Upper lobe of right lung (tissue), 1 donor: ENCODE measurements at regions not wholly inside any gene's neighbourhood (a gene's known extent, or its start where the extent isn't known, plus 50 kb on each side); places are given as distances from the start of the nearest gene placed in this dataset.

Experiments used
- ATAC-seq: fragments of 200-7000 bp; cut with Tn5 transposase; one replicate; pipeline ENCODE4 v1.9.1; 2020; ENCODE audit warnings: mild to moderate bottlenecking, moderate library complexity
- DNase-seq: peaks from one replicate; pipeline ENCODE4 v3.0.0-alpha.2; 2020
- H3K27ac ChIP-seq: fragments of 200-600 bp; one replicate; pipeline ENCODE4 v1.8.0; 2022
- H3K27me3 ChIP-seq: fragments of 200-600 bp; one replicate; pipeline ENCODE4 v1.8.0; 2022; ENCODE audit warnings: mild to moderate bottlenecking
- H3K36me3 ChIP-seq: fragments of 200-600 bp; one replicate; pipeline ENCODE4 v1.8.0; 2022
- H3K4me1 ChIP-seq: fragments of 200-600 bp; one replicate; pipeline ENCODE4 v1.8.0; 2022
- H3K4me3 ChIP-seq: fragments of 200-600 bp; one replicate; pipeline ENCODE4 v1.8.0; 2022; ENCODE audit warnings: mild to moderate bottlenecking
- H3K9me3 ChIP-seq: fragments of 200-600 bp; one replicate; pipeline ENCODE4 v1.8.0; 2022
- intact Hi-C: fragments of 100-400 bp; cut with DNase I; formaldehyde crosslinking; loops from one replicate; pipeline ENCODE4 v1.11.0; 2022
- TF ChIP-seq, protein P1 (sequence below): fragments of 200-600 bp; IDR thresholded peaks from one replicate; pipeline ENCODE4 v1.8.0; 2022; ENCODE audit warnings: antibody characterized with exemption
- donor health status: DM: no; HTN: yes; CAD: no; lungs with severe emphysema.

DNA sequence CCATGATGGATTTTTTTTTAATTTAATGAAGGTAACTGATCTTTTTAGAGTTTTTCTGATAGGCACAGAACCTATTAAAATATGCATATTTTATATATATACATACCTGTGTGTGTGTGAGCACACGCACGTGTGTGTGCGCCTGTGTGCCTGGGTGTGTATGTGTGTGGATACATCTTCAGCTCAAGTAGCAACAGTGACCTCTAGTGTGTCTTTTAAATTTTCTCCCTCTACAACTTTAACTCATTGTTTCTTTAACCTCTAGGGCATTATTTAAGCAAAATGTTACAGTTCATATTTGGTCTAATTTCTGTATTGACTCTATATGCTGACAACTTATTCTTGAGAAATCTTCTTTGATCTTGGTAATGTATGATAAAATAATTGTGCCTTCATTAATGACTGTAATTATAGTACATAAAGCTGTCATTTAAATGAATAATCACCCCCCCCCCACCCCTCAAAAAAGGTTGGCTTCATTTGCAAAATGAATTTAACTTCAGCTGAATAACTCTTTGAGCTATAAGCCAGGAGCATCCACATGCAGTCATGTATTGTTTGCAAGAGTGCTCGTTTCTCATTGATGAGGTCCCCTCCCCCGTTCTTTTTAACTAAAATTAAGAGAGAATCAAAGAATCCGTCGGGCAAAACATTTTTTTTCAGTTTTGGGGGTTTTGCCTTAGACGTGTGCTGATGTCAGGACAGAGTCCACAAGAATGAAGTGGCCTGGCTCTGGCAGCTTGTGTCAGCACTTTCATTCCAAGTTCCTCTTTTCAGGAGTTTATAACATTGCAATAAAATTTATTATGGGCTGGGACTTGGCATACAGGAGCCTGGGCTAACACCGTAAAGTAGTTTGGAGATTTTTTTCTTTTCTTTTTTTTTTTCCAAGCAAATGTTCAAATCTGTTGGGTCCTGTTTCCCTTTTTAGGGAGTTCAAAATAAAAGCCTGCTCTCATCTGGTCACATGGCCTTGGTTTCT lies 80.0 kb downstream of the ETAA1 start:
- Histone ChIP-seq H3K27ac (no peak overlapping the region), H3K4me3 (no peak overlapping the region), H3K9me3 (no peaks in the 10 kb centered on the region), H3K36me3 (no peaks in the 10 kb centered on the region), H3K4me1 (peaks cover 4% of the 10 kb centered on the region), H3K27me3 (no peaks in the 10 kb centered on the region)
- TF ChIP-seq, protein P1, sequence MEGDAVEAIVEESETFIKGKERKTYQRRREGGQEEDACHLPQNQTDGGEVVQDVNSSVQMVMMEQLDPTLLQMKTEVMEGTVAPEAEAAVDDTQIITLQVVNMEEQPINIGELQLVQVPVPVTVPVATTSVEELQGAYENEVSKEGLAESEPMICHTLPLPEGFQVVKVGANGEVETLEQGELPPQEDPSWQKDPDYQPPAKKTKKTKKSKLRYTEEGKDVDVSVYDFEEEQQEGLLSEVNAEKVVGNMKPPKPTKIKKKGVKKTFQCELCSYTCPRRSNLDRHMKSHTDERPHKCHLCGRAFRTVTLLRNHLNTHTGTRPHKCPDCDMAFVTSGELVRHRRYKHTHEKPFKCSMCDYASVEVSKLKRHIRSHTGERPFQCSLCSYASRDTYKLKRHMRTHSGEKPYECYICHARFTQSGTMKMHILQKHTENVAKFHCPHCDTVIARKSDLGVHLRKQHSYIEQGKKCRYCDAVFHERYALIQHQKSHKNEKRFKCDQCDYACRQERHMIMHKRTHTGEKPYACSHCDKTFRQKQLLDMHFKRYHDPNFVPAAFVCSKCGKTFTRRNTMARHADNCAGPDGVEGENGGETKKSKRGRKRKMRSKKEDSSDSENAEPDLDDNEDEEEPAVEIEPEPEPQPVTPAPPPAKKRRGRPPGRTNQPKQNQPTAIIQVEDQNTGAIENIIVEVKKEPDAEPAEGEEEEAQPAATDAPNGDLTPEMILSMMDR: peak; percentile 43
- DNase-seq: no peak
- intact Hi-C loops: no loop called here
- ATAC-seq: peak; percentile 72

DNA sequence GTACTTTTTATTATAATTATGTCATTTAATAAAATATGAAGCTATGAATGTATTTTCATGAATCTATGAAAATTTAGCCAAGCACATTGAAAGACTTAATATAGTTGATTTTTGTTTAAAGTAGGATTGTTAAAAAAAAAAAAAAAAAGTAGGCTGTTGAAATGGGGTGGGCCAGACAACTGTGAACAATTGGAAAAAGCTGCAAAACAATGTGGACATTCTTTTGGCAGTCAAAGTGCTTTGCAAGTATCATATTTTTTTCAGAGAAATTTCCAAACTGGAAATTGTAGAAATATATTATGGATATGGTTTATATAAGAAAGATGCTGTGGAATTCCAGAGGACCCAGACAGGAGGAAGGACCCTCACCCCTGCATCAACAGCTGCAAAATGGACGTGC lies 82.1 kb downstream of the ETAA1 start:
- intact Hi-C loops: no loop called here

DNA sequence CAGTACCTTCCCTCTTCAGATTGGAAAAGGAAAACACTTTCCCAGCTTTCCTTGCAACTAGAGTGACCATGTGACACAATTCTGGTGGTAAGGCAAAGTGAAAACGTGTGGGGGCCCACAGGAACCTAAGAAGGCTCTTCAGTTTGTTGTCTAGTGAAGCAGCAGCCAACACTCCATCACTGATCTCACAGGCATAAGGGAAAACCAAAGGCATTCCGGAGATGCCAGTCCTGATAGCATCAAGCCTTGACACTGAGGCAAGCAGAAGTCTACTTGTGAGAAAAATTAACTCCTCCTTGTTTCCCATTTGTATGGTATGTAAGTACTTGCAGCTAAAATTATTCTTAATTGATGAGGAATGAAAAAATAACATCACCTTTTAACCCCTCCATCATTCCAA lies 88.3 kb downstream of the ETAA1 start:
- no peak overlapping the region for H3K27ac ChIP-seq
- DNase-seq: no peak
- no peaks in the 10 kb centered on the region for H3K36me3 ChIP-seq
- H3K4me1 ChIP-seq: no peaks in the 10 kb centered on the region
- H3K9me3 ChIP-seq: no peaks in the 10 kb centered on the region
- intact Hi-C loops: no loop called here
- no peaks in the 10 kb centered on the region for H3K27me3 ChIP-seq
- no peak for ATAC-seq
- no peak overlapping the region for H3K4me3 ChIP-seq
- TF ChIP-seq, protein P1: no peak

More for the DNA sequence above, 82.1 kb downstream of the ETAA1 start:
- Histone ChIP-seq H3K27ac (no peak overlapping the region), H3K4me1 (peaks cover 4% of the 10 kb centered on the region), H3K27me3 (no peaks in the 10 kb centered on the region), H3K36me3 (no peaks in the 10 kb centered on the region), H3K4me3 (no peak overlapping the region), H3K9me3 (no peaks in the 10 kb centered on the region)
- ATAC-seq: no peak
- DNase-seq: no peak
- TF ChIP-seq, protein P1: no peak

DNA sequence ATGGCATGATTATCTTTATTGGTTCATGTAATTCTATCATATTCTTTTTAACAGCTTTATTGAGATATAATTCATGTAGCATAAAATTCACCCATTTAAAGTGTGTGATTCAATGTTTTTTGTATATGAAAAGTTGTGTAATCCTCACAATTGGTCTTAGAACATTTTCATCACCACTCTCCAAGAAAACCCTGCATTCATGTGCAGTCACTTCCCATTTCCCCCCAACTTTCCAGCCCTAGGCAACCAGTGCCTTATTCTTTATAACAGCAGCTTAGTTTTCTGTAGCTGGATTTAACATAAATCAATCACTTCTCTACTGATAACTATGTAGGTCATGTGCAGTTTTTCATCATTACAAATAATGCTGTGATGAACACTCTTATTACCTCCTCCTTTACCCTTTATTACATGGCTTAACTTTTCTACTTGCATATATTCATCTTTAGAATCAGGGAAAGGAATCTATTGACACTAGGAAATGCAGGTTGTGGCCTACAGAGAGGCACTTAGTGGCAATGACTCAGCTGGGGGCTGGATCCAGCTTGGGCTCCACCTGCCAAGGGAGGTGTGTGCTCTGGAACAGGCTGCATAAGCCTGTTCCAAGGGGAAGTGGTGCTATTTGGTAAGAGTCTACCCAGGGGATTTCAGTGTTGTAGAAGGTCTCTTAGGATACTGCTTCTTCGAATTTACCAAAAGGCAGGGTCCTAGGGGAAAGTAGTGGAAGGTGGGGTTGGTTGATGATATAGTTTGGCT lies 89.1 kb downstream of the ETAA1 start:
- no peaks in the 10 kb centered on the region for H3K27me3 ChIP-seq
- no peak overlapping the region for H3K27ac ChIP-seq
- ATAC-seq (peak; percentile 96), DNase-seq (peak; percentile 76)
- TF ChIP-seq, protein P1: no peak
- no peak overlapping the region for H3K4me3 ChIP-seq
- intact Hi-C loops: no loop called here
- H3K9me3 ChIP-seq: no peaks in the 10 kb centered on the region
- H3K4me1 ChIP-seq: no peaks in the 10 kb centered on the region
- no peaks in the 10 kb centered on the region for H3K36me3 ChIP-seq

DNA sequence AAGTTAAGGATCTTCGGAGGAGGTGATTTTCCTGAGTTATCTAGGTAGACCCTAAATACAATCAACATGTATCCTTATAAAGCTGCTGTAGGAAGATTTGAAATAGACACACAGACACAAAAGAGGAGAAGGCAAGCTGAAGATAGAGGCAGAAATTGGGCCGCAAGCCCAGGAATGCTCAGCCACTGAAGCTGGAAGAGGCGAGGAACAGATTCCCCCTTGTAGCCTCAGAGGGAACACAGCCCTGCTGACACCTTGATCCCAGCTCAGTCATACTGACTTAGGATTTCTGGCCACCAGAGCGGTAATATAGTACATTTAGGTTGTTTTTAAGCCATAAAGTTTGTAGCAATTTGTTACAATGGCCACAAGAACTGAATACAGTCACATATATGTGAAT lies 90.9 kb downstream of the ETAA1 start:
- Histone ChIP-seq H3K4me3 (no peak overlapping the region), H3K27me3 (no peaks in the 10 kb centered on the region), H3K36me3 (no peaks in the 10 kb centered on the region), H3K9me3 (no peaks in the 10 kb centered on the region), H3K27ac (no peak overlapping the region), H3K4me1 (no peaks in the 10 kb centered on the region)
- TF ChIP-seq, protein P1: no peak
- intact Hi-C loops: no loop called here
- no peak for ATAC-seq
- DNase-seq: no peak
